IMR-90 (cell line): ENCODE measurements at regions not wholly inside any gene's neighbourhood (a gene's known extent, or its start where the extent isn't known, plus 50 kb on each side); places are given as distances from the start of the nearest gene placed in this dataset.

Experiments
- ATAC-seq: fragments of 200-7000 bp; cut with Tn5 transposase; 2 replicates; pipeline ENCODE4 v1.9.1; 2020; ENCODE audit warnings: low read depth, mild to moderate bottlenecking, moderate library complexity
- BruUV-seq: library from RNA; stranded (reverse); fragments of 400-500 nt; replicated peaks from 2 replicates; lab custom pipeline; 2021; lab: Mats Ljungman, UMichigan
- CTCF ChIA-PET: fragments of 300-600 bp; formaldehyde crosslinking; extraction: SDS; loops from one replicate; lab custom pipeline; 2021; ENCODE audit warnings: antibody characterized with exemption; lab: Yijun Ruan, JAX
- POLR2A ChIA-PET: fragments of 300-600 bp; sonication (Branson Sonifier 250); formaldehyde crosslinking; loops from one replicate; lab custom pipeline; 2022; ENCODE audit warnings: antibody characterized with exemption; ENCODE audit not compliant: unreplicated experiment; lab: Charles Lee
- DNase-seq: peaks from one replicate; pipeline ENCODE4 v3.0.0; 2013
- H2AFZ ChIP-seq: replicated peaks from 2 replicates; pipeline ENCODE3; 2013; ENCODE audit warnings: low read length, mild to moderate bottlenecking; ENCODE audit not compliant: poor library complexity
- H2AK5ac ChIP-seq: 2 replicates; pipeline ENCODE4 v1.6.1; 2013; ENCODE audit warnings: low read depth, low read length, inconsistent platforms
- H2AK9ac ChIP-seq: replicated peaks from 2 replicates; pipeline ENCODE3; 2013; ENCODE audit warnings: mild to moderate bottlenecking, low read depth, low read length, moderate library complexity; ENCODE audit not compliant: poor library complexity
- H2BK120ac ChIP-seq: 2 replicates; pipeline ENCODE4 v1.6.1; 2013; ENCODE audit warnings: low read depth, low read length, inconsistent platforms
- H2BK15ac ChIP-seq: 3 replicates; pipeline ENCODE4 v1.6.1; 2013; ENCODE audit warnings: low read depth, low read length, inconsistent platforms
- H2BK20ac ChIP-seq: 2 replicates; pipeline ENCODE4 v1.6.1; 2013; ENCODE audit warnings: low read depth, mild to moderate bottlenecking, inconsistent platforms, low read length, moderate library complexity
- H2BK5ac ChIP-seq: 2 replicates; pipeline ENCODE4 v1.6.1; 2013; ENCODE audit warnings: mild to moderate bottlenecking, low read depth, low read length, inconsistent platforms; ENCODE audit not compliant: poor library complexity, severe bottlenecking
- H3K14ac ChIP-seq: replicated peaks from 2 replicates; pipeline ENCODE4 v1.6.1; 2013; ENCODE audit warnings: low read depth, low read length, inconsistent platforms
- H3K18ac ChIP-seq: 2 replicates; pipeline ENCODE4 v1.6.1; 2013; ENCODE audit warnings: low read depth, low read length, control low read depth
- H3K23ac ChIP-seq: 2 replicates; pipeline ENCODE4 v1.6.1; 2013; ENCODE audit warnings: low read depth, low read length, inconsistent platforms
- H3K27ac ChIP-seq: 2 replicates; pipeline ENCODE4 v1.5.1; 2013; ENCODE audit warnings: mild to moderate bottlenecking, control low read depth, low read length; ENCODE audit not compliant: insufficient read depth
- H3K27me3 ChIP-seq: 2 replicates; pipeline ENCODE4 v1.6.1; 2013; ENCODE audit warnings: low read length; ENCODE audit not compliant: control insufficient read depth, insufficient read depth
- H3K36me3 ChIP-seq: 2 replicates; pipeline ENCODE4 v1.6.1; 2013; ENCODE audit warnings: low read length, mixed read lengths; ENCODE audit not compliant: control insufficient read depth, insufficient read depth
- H3K4ac ChIP-seq: 2 replicates; pipeline ENCODE4 v1.6.1; 2013; ENCODE audit warnings: low read depth, low read length, inconsistent platforms
- H3K4me1 ChIP-seq: 2 replicates; pipeline ENCODE4 v1.6.1; 2013; ENCODE audit warnings: low read length, mixed read lengths; ENCODE audit not compliant: control insufficient read depth, insufficient read depth
- H3K4me2 ChIP-seq: 2 replicates; pipeline ENCODE4 v1.6.1; 2013; ENCODE audit warnings: low read depth, mild to moderate bottlenecking, control low read depth, low read length, moderate library complexity
- H3K4me3 ChIP-seq: 2 replicates; pipeline ENCODE4 v1.5.1; 2013; ENCODE audit warnings: low read depth, mild to moderate bottlenecking, control low read depth, low read length, moderate library complexity; ENCODE audit not compliant: insufficient read depth
- H3K56ac ChIP-seq: 2 replicates; pipeline ENCODE4 v1.6.1; 2013; ENCODE audit warnings: low read length, inconsistent platforms; ENCODE audit not compliant: insufficient read depth; ENCODE audit errors: extremely low read depth
- H3K79me1 ChIP-seq, 2 experiments: 2 replicates each; pipeline ENCODE4 v1.6.1; 2013; ENCODE audit warnings: low read length in 2 of 2, inconsistent platforms in 1 of 2, low read depth in 1 of 2
- H3K9ac ChIP-seq: 2 replicates; pipeline ENCODE4 v1.6.1; 2013; ENCODE audit warnings: low read depth, low read length, control low read depth
- H3K9me1 ChIP-seq: 2 replicates; pipeline ENCODE4 v1.6.1; 2013; ENCODE audit warnings: low read length, inconsistent platforms; ENCODE audit not compliant: insufficient read depth
- H3K9me3 ChIP-seq: 2 replicates; pipeline ENCODE4 v1.6.1; 2013; ENCODE audit warnings: low read length; ENCODE audit not compliant: control insufficient read depth, insufficient read depth
- H4K20me1 ChIP-seq: 2 replicates; pipeline ENCODE4 v1.6.1; 2013; ENCODE audit warnings: low read length, inconsistent platforms; ENCODE audit not compliant: insufficient read depth
- H4K5ac ChIP-seq: 2 replicates; pipeline ENCODE4 v1.6.1; 2013; ENCODE audit warnings: mild to moderate bottlenecking, low read depth, low read length, control low read depth
- H4K8ac ChIP-seq, 2 experiments: 2 replicates each; pipeline ENCODE4 v1.6.1; 2013; ENCODE audit warnings: low read depth in 2 of 2, low read length in 2 of 2, control low read depth in 1 of 2, inconsistent platforms in 1 of 2
- H4K91ac ChIP-seq: 2 replicates; pipeline ENCODE4 v1.6.1; 2013; ENCODE audit warnings: low read depth, low read length, inconsistent platforms; ENCODE audit not compliant: insufficient read depth
- BHLHE40 ChIP-seq: fragments of 150-350 bp; IDR thresholded peaks from 2 replicates; pipeline ENCODE4 v1.6.1; 2016; ENCODE audit warnings: mild to moderate bottlenecking, low read depth, low read length
- CTCF ChIP-seq: conservative IDR thresholded peaks from 2 replicates; pipeline ENCODE4 v1.5.1; 2012; ENCODE audit warnings: mild to moderate bottlenecking, low read depth, low read length, improper control_type of control experiment
- MAFK ChIP-seq: IDR thresholded peaks from 2 replicates; pipeline ENCODE4 v1.6.1; 2012; ENCODE audit warnings: low read depth, low read length, improper control_type of control experiment
- MXI1 ChIP-seq: IDR thresholded peaks from 2 replicates; pipeline ENCODE4 v1.6.1; 2012; ENCODE audit warnings: low read depth, mild to moderate bottlenecking, low read length, moderate library complexity, borderline replicate concordance
- POLR2A ChIP-seq: IDR thresholded peaks from 2 replicates; pipeline ENCODE4 v1.6.1; 2012; ENCODE audit warnings: mild to moderate bottlenecking, low read depth, low read length
- RAD21 ChIP-seq: IDR thresholded peaks from 2 replicates; pipeline ENCODE4 v1.6.1; 2012; ENCODE audit warnings: low read length, improper control_type of control experiment
- RFX5 ChIP-seq: IDR thresholded peaks from 2 replicates; pipeline ENCODE4 v1.8.0; 2012; ENCODE audit warnings: low read depth, mild to moderate bottlenecking, low read length, moderate library complexity
- USF2 ChIP-seq: fragments of 150-350 bp; IDR thresholded peaks from 2 replicates; pipeline ENCODE4 v1.6.1; 2017; ENCODE audit warnings: mild to moderate bottlenecking, antibody characterized with exemption, low read length, low read depth
- WGBS, 2 experiments: methylation state at CpG; one replicate each; pipeline versions ENCODE4 v1.1.5 to v1.1.7; 2013; ENCODE audit warnings: missing lambda C conversion rate in 2 of 2; ENCODE audit not compliant: insufficient read length in 1 of 2; ENCODE audit errors: extremely low coverage in 2 of 2; 5-methylcytosine and 5-hydroxymethylcytosine counted together
- dilution Hi-C: fragments of 300-500 bp; cut with HindIII; formaldehyde crosslinking; loops from one replicate; pipeline ENCODE4 v1.14.3; 2018; ENCODE audit warnings: low sequenced_read_pairs; ENCODE audit not compliant: unreplicated experiment
- in situ Hi-C: fragments of 300-500 bp; cut with MboI; formaldehyde crosslinking; loops from 3 replicates; pipeline ENCODE4 v1.14.3; 2019; ENCODE audit warnings: low sequenced_read_pairs, inconsistent platforms, mixed read lengths
- intact Hi-C: fragments of 100-400 bp; cut with micrococcal nuclease; formaldehyde crosslinking; loops from 2 replicates; pipeline ENCODE4 v1.10.0; 2022

- H3K9me3 ChIP-seq, result no peaks in the 10 kb centered on the region
- H3K27me3 ChIP-seq, result no peaks in the 10 kb centered on the region
- no peaks in the 10 kb centered on the region for H3K9me1 ChIP-seq
- intact Hi-C loops (no loop called here), dilution Hi-C loops (no loop called here), in situ Hi-C loops (no loop called here)
- H3K18ac ChIP-seq, result no peak overlapping the region
- H2BK15ac ChIP-seq, result no peak overlapping the region
- H3K4me3 ChIP-seq, result no peak overlapping the region
- no peak overlapping the region for H2BK5ac ChIP-seq
- H4K91ac ChIP-seq, result no peak overlapping the region
- H3K36me3 ChIP-seq, result no peaks in the 10 kb centered on the region
- H2AK5ac ChIP-seq, result no peak overlapping the region
- H4K8ac ChIP-seq, result no peak overlapping the region
- no TSS peak for BruUV-seq
- H3K4me1 ChIP-seq, result no peaks in the 10 kb centered on the region
- no peak overlapping the region for H3K4ac ChIP-seq
- ChIA-PET POLR2A (no interaction called here), CTCF (no interaction called here)
- TF ChIP-seq MXI1 (no peak), CTCF (no peak), POLR2A (no peak), USF2 (no peak), BHLHE40 (no peak), MAFK (no peak), RFX5 (no peak), RAD21 (no peak)
- WGBS, 2 experiments, result no CpG with 5 or more reads among the region's 3 CpGs
- no peak for DNase-seq
- no peak overlapping the region for H3K14ac ChIP-seq
- no peak overlapping the region for H3K27ac ChIP-seq
- H3K4me2 ChIP-seq, result no peak overlapping the region
- H3K56ac ChIP-seq, result no peak overlapping the region
- ATAC-seq, result no peak
- no peak overlapping the region for H3K9ac ChIP-seq
- H2AK9ac ChIP-seq, result no peak overlapping the region
- H4K5ac ChIP-seq, result no peak overlapping the region
- H2AFZ ChIP-seq, result no peak overlapping the region
- no peaks in the 10 kb centered on the region for H3K79me1 ChIP-seq
- H3K23ac ChIP-seq, result no peak overlapping the region
- H4K20me1 ChIP-seq, result no peaks in the 10 kb centered on the region
- H2BK20ac ChIP-seq, result no peak overlapping the region
- no peak overlapping the region for H2BK120ac ChIP-seq
Measured at GRCh38 chr1:38326135-38326534, 279.5 kb upstream of the POU3F1 start.
